GM18505 (cell line): ENCODE measurements at regions not wholly inside any gene's neighbourhood (a gene's known extent, or its start where the extent isn't known, plus 50 kb on each side); places are given as distances from the start of the nearest gene placed in this dataset.

Experiments used
- ATAC-seq: cut with Tn5 transposase; IDR thresholded peaks from one replicate; pipeline ENCODE4 v1.9.1; 2021; ENCODE audit not compliant: unreplicated experiment
- POLR2A ChIP-seq: IDR thresholded peaks from 4 replicates; pipeline ENCODE4 v1.6.1; 2011; ENCODE audit warnings: borderline replicate concordance; ENCODE audit not compliant: insufficient read depth, insufficient read length; ENCODE audit errors: extremely low read depth

DNA sequence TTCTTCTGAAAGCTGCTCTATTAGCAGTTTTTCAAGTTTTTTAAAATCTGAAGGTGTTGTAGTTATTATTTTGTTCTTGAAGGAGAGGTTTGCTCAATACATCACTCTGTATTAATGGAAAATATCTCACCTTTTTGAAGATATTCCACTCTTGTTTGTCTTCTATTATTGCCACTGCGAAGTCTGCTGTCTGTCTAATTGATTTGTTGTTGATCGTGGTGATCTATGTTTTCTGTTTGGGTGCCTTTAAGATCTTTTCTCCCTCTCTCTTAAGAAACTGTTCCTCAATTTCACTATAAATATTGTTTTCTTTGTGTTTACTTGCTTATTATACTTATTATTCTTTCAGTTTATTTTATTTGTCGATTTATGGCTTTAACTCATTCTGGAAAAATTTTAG, 64.9 kb upstream of the FZD8 start:
- no peak for TF ChIP-seq POLR2A
- no peak for ATAC-seq

- no peak for ATAC-seq
- TF ChIP-seq POLR2A, result no peak
Observed at GRCh38 chr10:35705671-35706070, 63.6 kb upstream of the FZD8 start.

DNA sequence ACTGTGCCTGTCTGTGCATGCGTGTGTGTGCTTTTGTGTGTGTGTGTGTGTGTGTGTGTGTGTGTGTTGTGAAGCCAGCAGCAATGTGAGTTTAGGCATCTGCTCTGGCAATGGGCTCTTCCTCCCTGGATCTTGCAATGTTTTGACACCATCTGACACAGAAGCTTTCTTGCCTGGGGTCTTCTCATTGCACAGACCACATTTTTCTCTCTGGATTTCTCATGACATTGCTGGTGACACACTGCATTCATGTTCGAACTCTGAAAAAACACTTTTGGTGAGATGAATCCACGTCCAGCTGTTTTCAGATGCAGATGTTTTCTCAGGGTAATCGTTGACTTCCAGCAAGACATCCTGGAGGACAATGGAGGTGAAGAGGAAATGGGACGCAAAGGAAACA, 63.0 kb upstream of the FZD8 start:
- TF ChIP-seq POLR2A, result no peak
- no peak for ATAC-seq

GRCh38 chr10:35704401-35704800, 62.3 kb upstream of the FZD8 start:
- no peak for ATAC-seq
- TF ChIP-seq POLR2A, result no peak

DNA sequence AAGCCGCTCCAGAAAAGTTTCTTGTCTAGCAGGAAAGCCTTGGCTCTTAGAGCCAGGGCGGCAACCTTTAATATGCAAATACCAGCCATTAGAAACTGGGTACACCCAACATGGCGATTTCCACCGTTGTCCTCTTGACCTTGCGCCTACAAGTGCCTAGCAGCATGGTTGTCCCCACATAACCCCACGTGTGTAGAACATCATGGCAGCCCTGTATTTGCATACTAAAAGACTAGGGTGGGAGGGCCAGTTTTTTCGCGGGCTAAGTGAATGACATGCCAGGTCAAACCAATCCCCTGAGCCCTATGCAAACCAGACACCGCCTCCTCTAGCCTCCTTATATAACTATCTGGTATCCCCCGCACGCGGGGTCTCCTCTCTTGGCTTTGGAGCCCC, 58.4 kb upstream of the FZD8 start:
- ATAC-seq, result no peak
- TF ChIP-seq POLR2A, result no peak

GRCh38 chr10:35699848-35700486, 57.9 kb upstream of the FZD8 start:
- no peak for ATAC-seq
- no peak for TF ChIP-seq POLR2A

DNA sequence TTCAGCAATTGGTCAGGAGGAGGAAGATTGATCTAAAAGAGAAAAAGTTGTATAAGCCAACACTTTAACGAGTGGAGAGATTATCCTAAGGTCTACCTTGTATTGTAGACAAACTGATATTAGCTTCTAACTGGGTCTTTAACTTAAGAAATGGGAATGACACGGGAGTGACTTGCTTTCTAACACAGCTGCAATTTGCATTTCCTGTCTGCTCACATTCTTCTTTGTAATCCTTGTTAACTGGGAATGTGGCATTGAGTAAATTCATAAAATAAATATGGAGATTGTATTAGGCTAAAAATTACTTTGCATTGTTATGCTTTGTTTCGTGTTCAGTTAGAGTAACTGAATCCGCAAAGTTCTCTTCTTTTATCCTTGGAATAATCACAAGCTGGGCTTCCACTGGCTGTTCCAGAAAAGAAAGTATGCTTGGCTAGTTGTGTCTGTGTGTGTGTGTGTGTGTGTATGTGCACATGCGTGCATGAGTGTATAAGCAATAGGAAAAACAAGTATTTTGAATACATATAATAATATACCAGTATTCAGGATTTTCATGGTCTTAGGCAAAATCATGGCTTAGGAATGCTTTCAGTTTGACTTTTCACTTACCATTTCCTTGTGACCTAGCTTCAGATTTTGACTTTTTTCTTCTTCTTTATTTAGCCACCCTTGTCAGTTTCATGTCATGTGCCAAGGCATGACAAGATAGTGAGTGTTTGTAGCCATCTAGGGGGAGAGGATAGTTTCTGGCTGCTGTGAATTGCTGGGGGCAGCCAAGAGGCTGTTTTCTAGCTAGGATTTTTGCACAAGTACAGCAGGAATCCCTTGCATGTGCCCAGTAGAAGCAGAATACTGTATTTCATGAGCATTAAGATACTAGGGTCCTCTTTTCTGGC, 54.5 kb upstream of the FZD8 start:
- no peak for TF ChIP-seq POLR2A
- no peak for ATAC-seq

GRCh38 chr10:35693800-35694199, 51.7 kb upstream of the FZD8 start:
- TF ChIP-seq POLR2A, result no peak

More at GRCh38 chr10:35693800-35694199, 51.7 kb upstream of the FZD8 start:
- no peak for ATAC-seq
